ENCODE measurements at regions not wholly inside any gene's neighbourhood (a gene's known extent, or its start where the extent isn't known, plus 50 kb on each side); places are given as distances from the start of the nearest gene placed in this dataset.

GRCh38 chr4:130851107-130851506, 1755.2 kb downstream of the C4orf33 start:
- TF ChIP-seq SPI1 (IDR thresholded peaks at IDR 0.05; ENCODE audit: low read depth, low read length) (no peak), POLR2AphosphoS5 (IDR thresholded peaks at IDR 0.05; ENCODE audit: low read depth, low read length) (no peak), POLR2A (IDR thresholded peaks at IDR 0.05; ENCODE audit: low read depth, low read length) (no peak)
- DNase-seq (ENCODE audit: insufficient read length, low spot score): no peak
- no peak for FAIRE-seq

GRCh38 chr4:130851932-130852331, 1756.0 kb downstream of the C4orf33 start:
- no peak for FAIRE-seq
- no peak for DNase-seq (ENCODE audit: insufficient read length, low spot score)
- TF ChIP-seq POU2F2 (IDR thresholded peaks at IDR 0.05; ENCODE audit: low read depth, low read length) (no peak), SPI1 (IDR thresholded peaks at IDR 0.05; ENCODE audit: low read depth, low read length) (no peak), TAF1 (IDR thresholded peaks at IDR 0.05; ENCODE audit: low read depth, low read length) (no peak), PAX5 (IDR thresholded peaks at IDR 0.05; ENCODE audit: insufficient read depth, low read length, severe bottlenecking) (no peak), POLR2AphosphoS5 (IDR thresholded peaks at IDR 0.05; ENCODE audit: low read depth, low read length) (no peak)

- DNase-seq (ENCODE audit: insufficient read length, low spot score): no peak
- TF ChIP-seq POLR2A (IDR thresholded peaks at IDR 0.05; ENCODE audit: low read depth, low read length) (no peak), SPI1 (IDR thresholded peaks at IDR 0.05; ENCODE audit: low read depth, low read length) (no peak), POU2F2 (IDR thresholded peaks at IDR 0.05; ENCODE audit: low read depth, low read length) (no peak), POLR2AphosphoS5 (IDR thresholded peaks at IDR 0.05; ENCODE audit: low read depth, low read length) (no peak), PAX5 (IDR thresholded peaks at IDR 0.05; ENCODE audit: insufficient read depth, low read length, severe bottlenecking) (no peak), TAF1 (IDR thresholded peaks at IDR 0.05; ENCODE audit: low read depth, low read length) (no peak)
- FAIRE-seq: no peak
Observed at GRCh38 chr4:130855533-130855932, 1759.6 kb downstream of the C4orf33 start.

GRCh38 chr4:130859991-130860390, 1764.0 kb downstream of the C4orf33 start:
- FAIRE-seq (no peak), DNase-seq (ENCODE audit: insufficient read length, low spot score) (no peak)
- no peak for TF ChIP-seq TAF1 (IDR thresholded peaks at IDR 0.05; ENCODE audit: low read depth, low read length)
- TF ChIP-seq POU2F2 (IDR thresholded peaks at IDR 0.05; ENCODE audit: low read depth, low read length): no peak
- no peak for TF ChIP-seq SPI1 (IDR thresholded peaks at IDR 0.05; ENCODE audit: low read depth, low read length)
- no peak for TF ChIP-seq POLR2A (IDR thresholded peaks at IDR 0.05; ENCODE audit: low read depth, low read length)
- TF ChIP-seq PAX5 (IDR thresholded peaks at IDR 0.05; ENCODE audit: insufficient read depth, low read length, severe bottlenecking): no peak
- TF ChIP-seq POLR2AphosphoS5 (IDR thresholded peaks at IDR 0.05; ENCODE audit: low read depth, low read length): no peak

- FAIRE-seq (no peak), DNase-seq (ENCODE audit: insufficient read length, low spot score) (no peak)
- TF ChIP-seq POU2F2 (IDR thresholded peaks at IDR 0.05; ENCODE audit: low read depth, low read length) (no peak), POLR2A (IDR thresholded peaks at IDR 0.05; ENCODE audit: low read depth, low read length) (no peak), SPI1 (IDR thresholded peaks at IDR 0.05; ENCODE audit: low read depth, low read length) (no peak)
Observed at GRCh38 chr4:130896920-130897319, 1801.0 kb downstream of the C4orf33 start.

- FAIRE-seq (no peak), DNase-seq (ENCODE audit: insufficient read length, low spot score) (no peak)
- TF ChIP-seq TAF1 (IDR thresholded peaks at IDR 0.05; ENCODE audit: low read depth, low read length) (no peak), SPI1 (IDR thresholded peaks at IDR 0.05; ENCODE audit: low read depth, low read length) (no peak), POU2F2 (IDR thresholded peaks at IDR 0.05; ENCODE audit: low read depth, low read length) (no peak), POLR2AphosphoS5 (IDR thresholded peaks at IDR 0.05; ENCODE audit: low read depth, low read length) (no peak), POLR2A (IDR thresholded peaks at IDR 0.05; ENCODE audit: low read depth, low read length) (no peak), PAX5 (IDR thresholded peaks at IDR 0.05; ENCODE audit: insufficient read depth, low read length, severe bottlenecking) (no peak)
Observed at GRCh38 chr4:130901321-130901720, 1805.4 kb downstream of the C4orf33 start.

- TF ChIP-seq PAX5 (IDR thresholded peaks at IDR 0.05; ENCODE audit: insufficient read depth, low read length, severe bottlenecking) (no peak), POLR2A (IDR thresholded peaks at IDR 0.05; ENCODE audit: low read depth, low read length) (no peak), POLR2AphosphoS5 (IDR thresholded peaks at IDR 0.05; ENCODE audit: low read depth, low read length) (no peak), TAF1 (IDR thresholded peaks at IDR 0.05; ENCODE audit: low read depth, low read length) (no peak), POU2F2 (IDR thresholded peaks at IDR 0.05; ENCODE audit: low read depth, low read length) (no peak), SPI1 (IDR thresholded peaks at IDR 0.05; ENCODE audit: low read depth, low read length) (no peak)
- DNase-seq (ENCODE audit: insufficient read length, low spot score): no peak
- no peak for FAIRE-seq
Observed at GRCh38 chr4:130922955-130923354, 1827.0 kb downstream of the C4orf33 start.

- FAIRE-seq (no peak), DNase-seq (ENCODE audit: insufficient read length, low spot score) (no peak)
- TF ChIP-seq SPI1 (IDR thresholded peaks at IDR 0.05; ENCODE audit: low read depth, low read length): no peak
- TF ChIP-seq TAF1 (IDR thresholded peaks at IDR 0.05; ENCODE audit: low read depth, low read length): no peak
- no peak for TF ChIP-seq POLR2AphosphoS5 (IDR thresholded peaks at IDR 0.05; ENCODE audit: low read depth, low read length)
- TF ChIP-seq POU2F2 (IDR thresholded peaks at IDR 0.05; ENCODE audit: low read depth, low read length): no peak
- no peak for TF ChIP-seq PAX5 (IDR thresholded peaks at IDR 0.05; ENCODE audit: insufficient read depth, low read length, severe bottlenecking)
Observed at GRCh38 chr4:130955520-130955919, 1859.6 kb downstream of the C4orf33 start.

- no peak for TF ChIP-seq POLR2AphosphoS5 (IDR thresholded peaks at IDR 0.05; ENCODE audit: low read depth, low read length)
- no peak for TF ChIP-seq POU2F2 (IDR thresholded peaks at IDR 0.05; ENCODE audit: low read depth, low read length)
- no peak for TF ChIP-seq TAF1 (IDR thresholded peaks at IDR 0.05; ENCODE audit: low read depth, low read length)
- no peak for TF ChIP-seq SPI1 (IDR thresholded peaks at IDR 0.05; ENCODE audit: low read depth, low read length)
- no peak for TF ChIP-seq PAX5 (IDR thresholded peaks at IDR 0.05; ENCODE audit: insufficient read depth, low read length, severe bottlenecking)
- no peak for TF ChIP-seq POLR2A (IDR thresholded peaks at IDR 0.05; ENCODE audit: low read depth, low read length)
- no peak for FAIRE-seq
- no peak for DNase-seq (ENCODE audit: insufficient read length, low spot score)
Observed at GRCh38 chr4:130985371-130985770, 1889.4 kb downstream of the C4orf33 start.

- DNase-seq (ENCODE audit: insufficient read length, low spot score): no peak
- TF ChIP-seq POLR2A (IDR thresholded peaks at IDR 0.05; ENCODE audit: low read depth, low read length) (no peak), POLR2AphosphoS5 (IDR thresholded peaks at IDR 0.05; ENCODE audit: low read depth, low read length) (no peak), POU2F2 (IDR thresholded peaks at IDR 0.05; ENCODE audit: low read depth, low read length) (no peak), TAF1 (IDR thresholded peaks at IDR 0.05; ENCODE audit: low read depth, low read length) (no peak), PAX5 (IDR thresholded peaks at IDR 0.05; ENCODE audit: insufficient read depth, low read length, severe bottlenecking) (no peak), SPI1 (IDR thresholded peaks at IDR 0.05; ENCODE audit: low read depth, low read length) (no peak)
- FAIRE-seq: no peak
Observed at GRCh38 chr4:130995988-130996387, 1900.0 kb downstream of the C4orf33 start.

All from GM12891 (cell line).